GM10266 (cell line): ENCODE measurements at regions not wholly inside any gene's neighbourhood (a gene's known extent, or its start where the extent isn't known, plus 50 kb on each side); places are given as distances from the start of the nearest gene placed in this dataset.
"Not testable (repeated sequence)": the region's sequence is repeated elsewhere in the genome, so short reads cannot be mapped to it uniquely, and the experiment has no call there.

ENCODE experiments used
- DNase-seq: peaks from one replicate; pipeline ENCODE4 v3.0.0; 2012; ENCODE audit errors: extremely low spot score
- TF ChIP-seq, protein P1 (sequence below): IDR thresholded peaks from 2 replicates; pipeline ENCODE4 v1.5.1; 2012; ENCODE audit warnings: mild to moderate bottlenecking, low read depth; ENCODE audit not compliant: control insufficient read depth, insufficient read depth; ENCODE audit errors: missing control alignments

DNA sequence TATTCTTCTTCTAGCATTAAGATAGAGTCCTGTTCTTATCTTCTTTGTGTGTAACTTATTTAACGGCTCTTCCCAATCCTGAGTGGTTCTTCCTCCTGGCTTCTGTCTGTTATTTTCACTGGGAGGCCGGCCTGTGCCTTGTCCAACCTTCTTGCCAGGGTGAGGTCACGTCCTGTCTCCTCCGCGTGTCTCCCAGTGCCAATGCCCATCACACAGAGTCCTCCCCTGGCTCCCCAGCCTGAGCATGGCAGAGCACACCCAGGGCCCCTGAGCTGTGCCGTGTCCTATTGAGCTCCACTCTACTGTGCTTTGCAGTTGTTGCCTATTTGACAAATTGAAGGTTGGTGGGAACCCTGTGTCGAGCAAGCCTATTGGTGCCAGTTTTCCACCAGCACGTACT is 487.3 kb downstream of the BRD1 start:
- TF ChIP-seq, protein P1, sequence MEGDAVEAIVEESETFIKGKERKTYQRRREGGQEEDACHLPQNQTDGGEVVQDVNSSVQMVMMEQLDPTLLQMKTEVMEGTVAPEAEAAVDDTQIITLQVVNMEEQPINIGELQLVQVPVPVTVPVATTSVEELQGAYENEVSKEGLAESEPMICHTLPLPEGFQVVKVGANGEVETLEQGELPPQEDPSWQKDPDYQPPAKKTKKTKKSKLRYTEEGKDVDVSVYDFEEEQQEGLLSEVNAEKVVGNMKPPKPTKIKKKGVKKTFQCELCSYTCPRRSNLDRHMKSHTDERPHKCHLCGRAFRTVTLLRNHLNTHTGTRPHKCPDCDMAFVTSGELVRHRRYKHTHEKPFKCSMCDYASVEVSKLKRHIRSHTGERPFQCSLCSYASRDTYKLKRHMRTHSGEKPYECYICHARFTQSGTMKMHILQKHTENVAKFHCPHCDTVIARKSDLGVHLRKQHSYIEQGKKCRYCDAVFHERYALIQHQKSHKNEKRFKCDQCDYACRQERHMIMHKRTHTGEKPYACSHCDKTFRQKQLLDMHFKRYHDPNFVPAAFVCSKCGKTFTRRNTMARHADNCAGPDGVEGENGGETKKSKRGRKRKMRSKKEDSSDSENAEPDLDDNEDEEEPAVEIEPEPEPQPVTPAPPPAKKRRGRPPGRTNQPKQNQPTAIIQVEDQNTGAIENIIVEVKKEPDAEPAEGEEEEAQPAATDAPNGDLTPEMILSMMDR, result no peak
- no peak for DNase-seq

DNA sequence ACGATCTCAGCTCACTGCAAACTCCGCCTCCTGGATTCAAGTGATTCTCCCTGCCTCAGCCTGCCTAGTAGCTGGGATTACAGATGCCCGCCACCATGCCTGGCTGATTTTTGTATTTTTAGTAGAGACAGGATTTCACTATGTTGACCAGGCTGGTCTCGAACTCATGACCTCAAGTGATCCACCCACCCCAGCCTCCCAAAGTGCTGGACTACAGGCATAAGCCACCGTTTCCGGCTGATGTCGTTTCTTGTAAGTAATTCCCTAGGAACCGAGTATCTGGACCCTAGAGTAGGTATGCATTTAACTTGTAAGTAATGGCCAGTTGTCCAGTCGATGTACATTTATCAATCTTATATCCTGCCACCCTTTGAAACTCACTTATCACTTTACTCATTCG is 491.2 kb downstream of the BRD1 start:
- not testable (repeated sequence) for DNase-seq

DNA sequence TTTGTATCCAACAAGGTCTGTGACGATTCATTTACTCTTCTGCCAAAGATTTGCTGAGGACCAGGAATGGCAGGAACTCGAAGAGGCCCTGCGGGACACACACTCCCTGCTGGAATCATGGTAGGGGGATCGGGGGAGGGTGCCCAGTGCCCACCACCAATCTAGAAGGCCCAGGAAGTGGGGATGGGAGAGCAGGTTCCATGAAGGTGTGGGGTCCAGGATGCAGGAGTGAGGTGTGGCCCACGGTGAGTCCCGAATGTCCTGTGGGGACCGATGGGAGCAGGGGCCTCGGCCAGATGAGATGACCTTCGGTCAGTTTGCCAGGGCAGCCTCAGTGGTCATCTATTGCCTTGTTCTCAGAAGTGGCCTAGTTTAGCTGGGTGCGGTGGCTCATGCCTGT is 492.7 kb downstream of the BRD1 start:
- no peak for DNase-seq
- TF ChIP-seq, protein P1, result no peak

DNA sequence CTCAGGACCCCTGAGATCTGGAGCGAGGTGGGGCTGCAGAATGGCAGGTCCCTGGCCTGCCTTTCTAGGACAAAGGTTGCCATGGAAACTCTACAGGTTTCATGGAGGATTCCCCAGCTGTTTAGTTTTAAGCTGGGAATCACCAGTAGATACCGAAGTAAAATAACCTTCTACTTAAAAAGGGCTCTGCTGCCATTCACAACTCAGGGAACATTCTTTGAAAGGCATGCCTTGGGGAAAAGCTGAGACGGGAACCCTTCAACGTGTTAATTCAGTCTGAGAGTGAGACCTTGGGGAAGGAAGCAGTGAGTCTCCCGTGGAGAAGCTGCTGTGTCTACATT is 493.3 kb downstream of the BRD1 start:
- TF ChIP-seq, protein P1, result no peak
- no peak for DNase-seq

DNA sequence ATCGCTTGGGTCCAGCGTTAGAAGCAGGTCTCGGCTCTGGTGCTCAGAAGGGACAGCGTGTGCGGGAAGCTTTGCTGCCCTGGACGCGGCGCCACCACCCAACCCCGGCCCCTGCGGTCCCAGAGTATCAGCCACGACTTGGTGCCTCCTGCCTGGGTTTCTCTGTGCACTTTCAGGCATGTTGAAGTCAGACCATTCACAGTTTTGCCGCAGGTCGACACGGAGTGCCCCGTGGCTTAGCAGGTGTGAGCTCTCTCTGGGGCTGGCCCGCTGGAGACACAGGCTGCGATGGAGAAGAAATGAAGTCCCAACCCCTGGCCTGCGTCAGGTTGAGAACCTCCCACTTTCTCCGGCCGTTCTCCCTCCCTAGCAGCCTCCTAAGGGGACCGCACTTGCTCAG is 494.5 kb downstream of the BRD1 start:
- no peak for DNase-seq
- TF ChIP-seq, protein P1, result no peak

DNA sequence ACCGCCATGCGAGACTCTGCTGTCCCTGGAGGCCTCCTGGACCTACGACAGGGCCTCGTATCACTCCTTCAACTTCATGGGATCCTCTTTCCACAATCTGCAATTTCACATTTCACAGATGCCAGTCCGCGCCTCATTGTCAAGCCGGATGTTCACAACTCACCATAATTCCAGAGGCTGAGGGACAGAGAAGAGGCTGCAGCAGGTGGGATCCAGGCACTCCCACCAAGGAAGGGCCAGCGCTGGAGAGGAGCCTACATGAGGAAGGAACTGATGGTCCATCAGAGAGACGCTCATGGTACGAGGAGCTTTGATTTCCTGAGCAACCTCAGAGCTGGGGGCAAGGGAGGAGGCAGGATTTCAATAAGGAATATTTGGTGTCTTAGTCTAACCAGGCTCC is 495.0 kb downstream of the BRD1 start:
- no peak for DNase-seq
- TF ChIP-seq, protein P1, result no peak

DNA sequence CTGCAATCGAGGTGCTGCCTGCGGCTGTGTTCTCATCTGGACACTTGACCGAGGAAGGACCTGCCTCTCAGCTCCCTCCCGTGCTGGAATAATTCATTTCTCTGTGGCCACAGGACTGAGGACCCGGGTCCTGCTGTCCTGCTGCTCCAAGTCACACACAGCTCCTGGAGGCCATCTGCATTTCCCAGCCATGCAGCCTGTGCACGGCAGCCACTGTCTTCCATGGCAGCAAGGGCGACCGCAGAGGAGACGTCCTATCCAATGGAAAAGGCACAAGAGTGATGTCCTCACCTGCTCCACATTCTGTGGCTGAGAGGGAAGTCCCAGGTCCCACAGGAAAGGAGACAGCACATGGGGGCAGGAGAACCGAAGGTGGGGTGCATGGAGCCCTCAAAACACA is 495.8 kb downstream of the BRD1 start:
- no peak for DNase-seq
- TF ChIP-seq, protein P1, result no peak

DNA sequence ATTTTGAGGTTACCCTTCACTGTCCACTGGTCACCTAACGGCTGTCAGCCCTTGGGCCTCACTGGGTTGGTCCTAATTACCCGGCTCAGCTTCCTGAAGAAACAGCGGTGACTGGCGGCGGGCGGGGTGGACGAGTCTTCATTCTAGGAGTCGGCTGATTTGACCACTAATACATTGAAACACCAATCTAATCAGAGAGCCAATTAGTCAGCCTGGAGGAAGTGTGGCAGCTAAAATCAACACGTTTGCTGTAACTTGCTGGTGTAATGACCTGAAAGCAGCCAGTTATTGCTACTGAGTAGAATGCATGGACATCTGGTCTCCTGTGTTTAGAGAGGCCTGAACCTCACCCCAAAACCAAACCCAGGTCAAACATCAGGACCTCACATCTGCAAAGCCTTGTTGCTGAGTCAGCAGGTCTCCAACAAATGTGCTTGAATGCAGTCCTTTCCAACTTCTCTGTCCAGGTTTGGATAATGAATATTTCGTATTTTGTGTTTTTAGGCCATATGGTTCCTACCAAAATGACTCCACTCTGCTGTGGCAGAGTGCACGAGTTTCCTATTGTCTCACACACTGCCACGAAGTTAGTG is 496.4 kb downstream of the BRD1 start:
- TF ChIP-seq, protein P1, result no peak
- no peak for DNase-seq
